Activated naive CD4-positive, alpha-beta T cell treated with anti-CD3 and anti-CD28 coated beads, Interleukin-2, amount 10 ng/mL, durations not matched to agents 7 days and 5 days (primary cell): ENCODE measurements at regions not wholly inside any gene's neighbourhood (a gene's known extent, or its start where the extent isn't known, plus 50 kb on each side); places are given as distances from the start of the nearest gene placed in this dataset.

Source experiments
- CTCF ChIA-PET: fragments of 350-600 bp; sonication (Branson Sonifier 250); formaldehyde crosslinking; loops from one replicate; lab custom pipeline; 2021; ENCODE audit warnings: antibody characterized with exemption; lab: Charles Lee
- DNase-seq: peaks from one replicate; pipeline ENCODE4 v3.0.0-alpha.2; 2020
- H3K27ac Mint-ChIP-seq: one replicate; pipeline ENCODE4 v1.8.0; 2021; ENCODE audit warnings: mild to moderate bottlenecking, moderate library complexity, mixed read lengths
- H3K27me3 Mint-ChIP-seq: one replicate; pipeline ENCODE4 v1.8.0; 2021; ENCODE audit warnings: mild to moderate bottlenecking, mixed read lengths
- H3K36me3 Mint-ChIP-seq: one replicate; pipeline ENCODE4 v1.8.0; 2021; ENCODE audit warnings: mixed read lengths
- H3K4me1 Mint-ChIP-seq: one replicate; pipeline ENCODE4 v1.8.0; 2021; ENCODE audit warnings: mixed read lengths
- H3K4me3 Mint-ChIP-seq: one replicate; pipeline ENCODE4 v1.8.0; 2021; ENCODE audit warnings: mild to moderate bottlenecking, moderate library complexity, mixed read lengths
- H3K9me3 Mint-ChIP-seq: one replicate; pipeline ENCODE4 v1.8.0; 2021; ENCODE audit warnings: mixed read lengths

DNA sequence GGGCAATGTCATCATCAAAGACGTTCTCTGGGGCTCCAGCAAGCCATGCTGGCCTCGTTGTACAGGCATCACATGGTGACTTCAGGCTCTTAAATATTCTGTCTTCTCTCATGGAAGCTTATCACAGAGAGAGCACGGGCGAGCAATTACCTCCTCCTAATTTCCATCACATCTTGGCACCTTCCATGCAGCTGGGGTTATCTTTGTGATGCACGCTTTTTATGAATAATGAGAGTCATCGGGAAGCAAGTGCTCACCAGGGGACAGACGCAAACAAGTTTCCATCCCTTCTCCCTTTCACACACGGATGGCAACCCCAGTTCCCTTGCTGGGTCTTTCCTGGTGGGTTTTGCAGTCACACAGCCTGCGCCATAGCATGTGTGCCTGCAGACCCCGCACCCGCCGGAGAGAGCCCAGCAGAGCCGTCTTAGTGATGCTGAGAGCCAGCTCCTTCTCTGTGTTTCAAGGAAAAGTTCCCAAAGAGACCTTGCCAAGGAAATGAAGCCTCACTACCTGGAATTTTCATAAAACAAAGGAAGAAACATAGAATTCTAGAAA lies 116.3 kb upstream of the AFDN start:
- Mint-ChIP-seq H3K4me3 (no peak overlapping the region), H3K9me3 (no peaks in the 10 kb centered on the region), H3K27ac (no peak overlapping the region), H3K4me1 (peaks cover 29% of the 10 kb centered on the region), H3K36me3 (no peaks in the 10 kb centered on the region), H3K27me3 (peaks cover 94% of the 10 kb centered on the region)
- no peak for DNase-seq
- CTCF ChIA-PET = no interaction called here

DNA sequence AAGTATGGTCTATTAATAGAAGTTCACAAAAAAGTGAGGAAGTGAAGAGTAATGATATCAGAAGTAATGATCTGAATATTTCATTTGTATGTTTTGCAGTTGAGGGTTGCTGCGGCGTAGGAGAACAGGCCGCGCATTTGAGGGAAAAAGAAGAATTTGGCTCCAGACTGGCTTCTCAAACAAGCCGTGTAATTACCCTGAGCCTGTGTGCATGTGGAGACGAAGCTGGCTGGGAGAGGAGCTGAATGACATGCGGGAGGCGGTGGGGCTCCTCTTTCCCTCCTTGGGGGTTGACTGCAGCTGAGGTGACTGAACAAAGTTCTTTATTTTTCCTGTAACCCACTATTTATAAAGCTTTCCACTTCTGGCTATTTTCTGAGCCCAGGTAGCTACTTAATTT lies 115.5 kb upstream of the AFDN start:
- H3K27me3 Mint-ChIP-seq = peaks cover 90% of the 10 kb centered on the region
- H3K9me3 Mint-ChIP-seq = no peaks in the 10 kb centered on the region
- H3K4me1 Mint-ChIP-seq = peaks cover 22% of the 10 kb centered on the region
- no peak overlapping the region for H3K4me3 Mint-ChIP-seq
- CTCF ChIA-PET = no interaction called here
- DNase-seq = no peak
- no peak overlapping the region for H3K27ac Mint-ChIP-seq
- no peaks in the 10 kb centered on the region for H3K36me3 Mint-ChIP-seq

DNA sequence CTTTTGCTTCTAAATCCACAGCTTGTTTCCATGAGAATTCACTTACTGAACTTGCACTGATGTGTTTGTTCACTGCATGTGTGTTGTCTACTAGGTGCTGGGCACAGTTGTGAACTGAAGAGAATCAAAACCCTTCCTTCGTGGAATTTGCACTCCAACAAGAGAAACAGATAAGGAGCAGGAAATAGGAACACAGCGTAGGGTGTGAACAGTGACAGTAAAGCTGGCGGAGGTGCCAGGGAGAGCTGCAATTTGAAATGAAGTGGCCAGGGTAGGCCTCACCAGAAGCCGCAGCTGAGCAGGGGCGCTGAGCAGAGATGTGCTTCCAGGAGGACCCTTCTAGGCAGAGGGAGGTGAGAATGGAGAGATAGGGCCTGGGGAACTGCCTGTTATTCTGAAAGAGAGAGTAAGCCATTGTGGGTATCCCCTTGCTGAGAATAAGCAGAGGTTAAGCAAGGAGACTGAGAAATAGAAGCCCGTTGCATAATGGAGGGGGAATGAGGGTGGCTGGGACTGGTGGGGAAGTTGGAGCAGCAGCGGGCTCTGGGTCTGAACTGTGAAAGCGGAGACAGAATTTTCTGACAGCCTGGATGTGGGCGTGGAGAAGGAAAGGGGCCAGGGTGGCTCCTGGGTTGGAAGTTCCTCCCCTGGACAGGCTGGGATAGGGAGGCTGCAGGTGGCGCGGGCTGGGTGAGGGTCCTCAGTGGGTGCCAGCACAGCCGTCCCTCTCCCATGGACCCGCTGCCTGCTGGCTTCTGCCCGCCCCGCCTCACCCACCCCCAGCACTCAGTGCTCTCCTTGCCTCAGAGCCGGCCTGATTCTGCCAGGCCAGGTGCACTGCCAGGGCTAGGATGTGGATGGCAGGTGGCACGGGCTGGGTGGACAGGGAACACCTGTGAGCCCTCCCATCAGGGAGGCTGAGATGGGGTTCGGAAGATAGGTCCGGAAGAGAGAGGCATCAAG lies 114.7 kb upstream of the AFDN start:
- DNase-seq = no peak
- H3K9me3 Mint-ChIP-seq = no peaks in the 10 kb centered on the region
- H3K27me3 Mint-ChIP-seq = peaks cover 88% of the 10 kb centered on the region
- CTCF ChIA-PET = no interaction called here
- no peak overlapping the region for H3K27ac Mint-ChIP-seq
- peaks cover 13% of the 10 kb centered on the region for H3K4me1 Mint-ChIP-seq
- no peaks in the 10 kb centered on the region for H3K36me3 Mint-ChIP-seq
- no peak overlapping the region for H3K4me3 Mint-ChIP-seq

DNA sequence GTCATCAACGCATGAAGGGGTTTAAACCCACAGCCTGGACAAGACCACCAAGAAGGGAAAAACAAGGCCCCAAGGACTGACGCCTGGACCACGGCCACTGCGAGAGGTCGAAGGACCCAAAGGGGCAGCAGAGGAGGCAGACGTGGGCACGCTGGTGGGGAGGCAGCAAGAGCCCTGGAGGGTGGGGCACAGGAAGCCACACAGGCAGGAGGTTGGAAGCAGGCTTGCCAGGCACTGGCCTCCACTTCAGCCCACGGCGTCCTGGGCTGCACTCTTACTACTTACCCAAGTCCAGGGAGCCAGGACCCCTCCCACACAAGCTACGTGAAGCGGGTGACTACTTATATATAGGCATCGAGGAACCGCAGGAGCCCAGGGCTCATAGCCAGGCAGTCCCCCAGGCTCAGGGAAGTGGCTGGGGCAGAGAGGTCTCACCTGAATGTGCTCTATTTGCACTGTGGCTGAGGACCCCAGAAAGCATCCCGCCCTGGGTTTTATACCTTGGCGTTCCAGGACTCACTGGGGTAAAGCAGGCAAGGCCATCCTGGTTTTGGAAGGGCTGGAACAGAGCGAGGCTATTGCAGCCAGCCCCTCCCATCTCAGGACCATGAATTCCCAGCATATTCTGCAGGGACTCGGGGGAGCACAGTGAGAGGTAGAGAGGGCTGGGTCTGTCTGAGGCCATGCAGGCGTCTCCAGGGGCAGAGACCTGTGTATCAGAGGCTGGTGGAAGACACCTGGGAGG lies 113.8 kb upstream of the AFDN start:
- Mint-ChIP-seq H3K4me1 (peaks cover 10% of the 10 kb centered on the region), H3K36me3 (no peaks in the 10 kb centered on the region), H3K27me3 (peaks cover 88% of the 10 kb centered on the region), H3K27ac (no peak overlapping the region), H3K9me3 (no peaks in the 10 kb centered on the region), H3K4me3 (no peak overlapping the region)
- CTCF ChIA-PET = no interaction called here
- DNase-seq = no peak

DNA sequence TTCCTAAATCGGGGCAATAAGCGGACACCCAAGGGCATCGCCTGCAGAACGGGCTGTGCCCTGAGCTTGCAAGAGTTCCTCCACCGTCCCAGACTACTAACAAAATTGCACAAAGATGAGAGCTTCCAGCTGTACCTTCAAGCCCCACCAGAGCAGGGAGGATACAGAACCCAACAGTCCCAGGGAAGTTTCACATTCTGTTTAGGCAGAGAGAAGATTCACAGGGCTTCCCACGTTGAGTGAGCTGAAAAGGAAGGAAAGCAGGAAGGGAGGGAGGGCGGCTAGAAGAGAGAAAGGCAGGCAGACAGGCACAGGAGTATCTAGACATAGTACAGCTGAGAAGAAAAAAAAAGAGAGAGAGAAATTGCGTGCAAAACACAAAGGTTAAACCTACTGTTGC lies 112.6 kb upstream of the AFDN start:
- H3K36me3 Mint-ChIP-seq = no peaks in the 10 kb centered on the region
- no peak overlapping the region for H3K4me3 Mint-ChIP-seq
- H3K4me1 Mint-ChIP-seq = peaks cover 3% of the 10 kb centered on the region
- H3K27me3 Mint-ChIP-seq = peaks cover 85% of the 10 kb centered on the region
- no peak overlapping the region for H3K27ac Mint-ChIP-seq
- CTCF ChIA-PET = interaction anchor here (0.9 kb wide), 1 partner anchor 129 kb away, joined by 3 read pairs; no protein-coding TSS in a partner anchor
- no peaks in the 10 kb centered on the region for H3K9me3 Mint-ChIP-seq
- no peak for DNase-seq

DNA sequence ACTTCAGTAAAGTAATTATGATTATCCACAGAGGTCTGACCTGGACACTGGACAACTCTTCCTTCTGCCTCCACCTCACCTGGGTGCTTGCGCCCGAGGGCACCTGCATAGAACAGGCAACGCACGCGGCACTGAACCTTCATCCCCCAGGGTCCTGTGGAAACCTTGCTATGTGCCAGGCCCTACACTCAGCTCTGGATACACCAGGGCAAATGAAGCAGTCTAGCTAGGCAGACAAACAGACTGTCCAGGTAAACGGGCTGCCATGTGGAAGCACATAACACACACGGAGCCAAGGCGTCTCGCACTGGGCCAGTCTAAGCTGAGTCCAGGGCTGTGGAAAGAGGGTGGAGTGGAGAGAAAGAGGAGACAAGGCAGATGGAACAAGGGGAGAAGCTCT lies 109.3 kb upstream of the AFDN start:
- H3K4me3 Mint-ChIP-seq = no peak overlapping the region
- H3K36me3 Mint-ChIP-seq = no peaks in the 10 kb centered on the region
- H3K27ac Mint-ChIP-seq = no peak overlapping the region
- H3K27me3 Mint-ChIP-seq = peaks cover 81% of the 10 kb centered on the region
- H3K9me3 Mint-ChIP-seq = no peaks in the 10 kb centered on the region
- H3K4me1 Mint-ChIP-seq = no peaks in the 10 kb centered on the region
- CTCF ChIA-PET = no interaction called here
- no peak for DNase-seq

DNA sequence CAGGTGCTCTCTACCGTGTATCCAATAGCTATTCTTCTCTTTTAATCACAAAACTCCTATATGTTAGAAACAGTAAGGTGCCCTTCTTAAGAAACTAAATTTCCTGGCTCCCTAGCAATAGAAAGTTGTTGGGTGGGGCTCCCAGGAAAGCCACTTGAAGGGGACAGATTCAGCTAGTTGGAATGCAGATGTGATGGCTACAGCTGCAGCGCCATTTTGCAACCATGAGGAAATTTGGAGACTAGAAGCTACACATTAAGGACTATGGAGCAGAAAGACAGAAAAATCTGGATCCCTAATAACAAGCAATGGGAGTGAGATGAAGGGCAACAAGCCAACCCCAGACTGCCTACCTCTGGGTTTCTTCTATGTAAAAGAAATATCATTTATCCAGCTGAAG lies 108.8 kb upstream of the AFDN start:
- Mint-ChIP-seq H3K36me3 (no peaks in the 10 kb centered on the region), H3K27ac (no peak overlapping the region), H3K9me3 (no peaks in the 10 kb centered on the region), H3K4me1 (no peaks in the 10 kb centered on the region), H3K4me3 (no peak overlapping the region), H3K27me3 (peaks cover 81% of the 10 kb centered on the region)
- CTCF ChIA-PET = no interaction called here
- DNase-seq = no peak

DNA sequence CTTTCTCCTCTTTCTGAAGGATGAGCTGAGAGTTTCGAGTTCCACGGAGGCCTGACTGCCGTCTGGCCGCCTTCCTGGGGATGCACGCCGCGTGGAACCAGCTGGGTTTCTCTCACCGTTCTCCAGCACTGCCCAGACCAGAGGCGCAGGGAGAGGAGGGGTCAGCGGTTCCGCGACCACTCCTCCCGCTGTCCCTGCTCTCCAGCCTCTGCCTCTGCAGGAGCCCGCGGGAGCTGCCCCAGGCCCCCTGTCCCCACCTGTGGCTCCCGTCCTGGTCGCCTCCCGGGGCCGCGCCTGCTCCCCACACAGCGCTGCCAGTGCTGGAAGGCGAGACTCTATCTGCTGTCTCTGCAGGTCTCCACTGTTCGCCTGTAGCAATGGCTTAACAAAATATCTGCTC lies 106.8 kb upstream of the AFDN start:
- no peaks in the 10 kb centered on the region for H3K4me1 Mint-ChIP-seq
- H3K36me3 Mint-ChIP-seq = no peaks in the 10 kb centered on the region
- peaks cover 76% of the 10 kb centered on the region for H3K27me3 Mint-ChIP-seq
- H3K4me3 Mint-ChIP-seq = no peak overlapping the region
- CTCF ChIA-PET = no interaction called here
- no peaks in the 10 kb centered on the region for H3K9me3 Mint-ChIP-seq
- no peak for DNase-seq
- H3K27ac Mint-ChIP-seq = no peak overlapping the region

DNA sequence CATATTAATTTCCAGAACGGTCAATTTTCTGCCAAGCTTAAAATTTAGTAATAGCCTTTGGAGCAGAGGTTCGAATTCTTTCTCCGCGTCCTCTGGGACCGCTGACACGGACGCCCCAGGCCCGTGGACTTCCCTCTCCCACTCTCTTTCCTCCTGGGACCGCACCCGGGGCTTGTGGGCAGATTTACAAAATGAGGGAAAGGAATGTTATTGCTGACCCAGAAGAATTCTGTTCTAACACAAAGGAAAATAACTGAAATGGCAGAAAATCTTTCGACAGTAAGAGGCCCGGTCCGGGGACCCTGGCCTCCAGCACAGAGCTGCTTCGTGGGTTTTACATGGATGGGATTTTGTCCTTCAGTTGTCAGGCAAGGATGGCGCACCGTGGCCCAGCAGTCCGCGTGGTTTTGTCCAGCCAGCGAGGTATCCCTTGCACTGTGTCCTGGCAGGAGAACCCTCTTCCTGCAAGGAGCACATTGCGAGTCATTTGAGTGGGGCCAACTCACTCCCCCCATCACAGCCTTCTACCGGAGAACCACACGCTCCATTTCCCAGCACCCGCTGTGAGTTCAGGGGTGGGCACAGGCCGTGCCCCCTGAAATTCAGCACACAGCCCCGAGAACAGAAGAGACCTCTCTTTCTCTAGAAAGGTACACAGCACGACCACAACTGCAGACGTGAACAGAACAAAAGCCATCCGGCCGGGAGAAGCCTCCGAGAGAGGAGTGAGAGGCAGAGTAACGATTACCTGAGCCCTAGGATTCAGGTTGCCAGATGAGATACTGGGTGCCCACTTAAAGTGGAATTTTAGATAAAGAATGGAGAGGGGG lies 106.0 kb upstream of the AFDN start:
- Mint-ChIP-seq H3K27ac (no peak overlapping the region), H3K27me3 (peaks cover 72% of the 10 kb centered on the region), H3K4me1 (no peaks in the 10 kb centered on the region), H3K4me3 (no peak overlapping the region), H3K9me3 (no peaks in the 10 kb centered on the region), H3K36me3 (peaks cover 1% of the 10 kb centered on the region)
- CTCF ChIA-PET = no interaction called here
- DNase-seq = no peak

DNA sequence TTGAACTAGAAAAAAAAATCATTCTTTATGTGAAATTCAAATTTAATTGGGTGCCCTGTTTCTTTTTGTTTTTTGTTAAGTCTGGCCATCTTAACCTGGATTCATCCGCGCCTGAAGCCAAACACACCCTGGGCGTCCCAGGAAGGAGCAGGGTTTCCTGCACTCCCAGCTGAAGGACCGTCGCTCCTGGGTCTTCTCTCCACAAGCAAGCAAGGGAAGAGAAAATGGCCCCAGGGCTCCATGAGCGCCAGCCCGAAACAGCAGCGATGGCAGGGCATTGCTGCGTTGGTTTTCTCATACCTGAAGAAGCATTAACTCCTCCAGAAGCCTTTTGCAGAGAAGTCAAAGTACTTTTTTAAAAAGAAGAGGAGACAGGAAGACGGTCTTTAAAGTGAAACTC lies 105.4 kb upstream of the AFDN start:
- H3K27me3 Mint-ChIP-seq = peaks cover 78% of the 10 kb centered on the region

DNA sequence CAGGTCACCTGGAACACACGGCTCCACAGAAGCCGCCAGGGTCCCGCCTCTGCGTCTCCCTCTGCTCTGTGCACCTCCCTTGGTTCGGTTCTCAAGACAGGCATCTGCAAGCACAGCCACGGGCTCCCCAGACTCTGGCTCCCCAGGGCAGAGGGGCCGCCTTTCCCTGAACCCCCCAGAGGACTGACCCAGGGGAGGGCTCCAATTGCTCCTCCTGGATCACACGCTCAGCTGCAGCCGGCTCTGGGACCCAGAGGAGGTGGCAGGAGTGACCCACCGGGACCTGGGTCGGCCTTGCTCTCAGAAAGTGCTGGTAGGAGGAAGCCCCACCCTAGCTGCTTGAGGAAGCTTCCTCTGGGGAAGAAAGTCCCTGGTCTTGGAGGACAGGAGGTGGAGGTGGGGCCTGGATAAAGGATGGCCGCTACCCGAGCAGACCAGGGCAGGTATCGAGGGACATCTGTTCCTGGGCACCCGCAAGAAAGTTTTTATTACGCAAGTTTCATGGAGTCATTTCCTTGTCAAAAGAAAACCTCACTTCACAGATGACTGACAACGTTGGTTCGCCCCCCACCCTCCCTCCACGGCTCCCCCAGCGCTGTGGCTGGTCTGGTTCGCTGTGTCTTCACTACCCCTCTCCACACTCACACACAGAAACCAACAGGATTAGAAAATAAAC lies 103.9 kb upstream of the AFDN start:
- Mint-ChIP-seq H3K4me1 (no peaks in the 10 kb centered on the region), H3K27ac (no peak overlapping the region), H3K4me3 (no peak overlapping the region), H3K27me3 (peaks cover 76% of the 10 kb centered on the region), H3K9me3 (no peaks in the 10 kb centered on the region), H3K36me3 (peaks cover 1% of the 10 kb centered on the region)
- no peak for DNase-seq
- CTCF ChIA-PET = no interaction called here

More for the DNA sequence above, 105.4 kb upstream of the AFDN start:
- H3K9me3 Mint-ChIP-seq = no peaks in the 10 kb centered on the region
- no peak overlapping the region for H3K4me3 Mint-ChIP-seq
- CTCF ChIA-PET = no interaction called here
- peaks cover 1% of the 10 kb centered on the region for H3K36me3 Mint-ChIP-seq
- H3K27ac Mint-ChIP-seq = no peak overlapping the region
- no peak for DNase-seq
- H3K4me1 Mint-ChIP-seq = no peaks in the 10 kb centered on the region

DNA sequence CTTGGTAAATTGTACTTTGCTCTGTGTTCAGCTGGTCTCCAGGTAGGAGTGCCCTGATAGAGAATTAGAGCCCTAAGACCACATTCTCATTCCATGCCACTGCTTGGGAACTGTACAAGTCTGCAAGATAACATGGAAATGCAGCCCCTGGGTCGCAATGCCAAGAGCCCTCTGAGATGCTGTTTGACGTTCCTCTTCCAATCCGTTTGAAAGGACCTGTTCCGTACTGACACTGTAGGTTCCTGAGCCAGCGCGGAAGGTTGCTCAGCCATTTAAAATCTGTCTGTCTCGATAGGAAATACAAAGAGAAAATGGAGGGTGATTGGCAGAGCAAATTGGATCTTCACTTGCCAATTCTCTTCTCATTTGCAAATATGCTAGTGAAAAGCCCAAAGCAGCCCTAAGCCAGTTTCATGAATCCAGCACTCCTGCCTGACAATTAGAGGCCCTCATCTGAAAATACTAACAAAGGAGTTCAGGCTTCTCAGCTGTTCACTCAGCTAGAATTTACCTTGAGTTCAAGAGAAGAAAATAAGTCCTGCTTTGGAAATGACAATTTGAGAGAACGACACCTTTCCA lies 100.6 kb upstream of the AFDN start:
- Mint-ChIP-seq H3K9me3 (no peaks in the 10 kb centered on the region), H3K27ac (no peak overlapping the region), H3K27me3 (peaks cover 45% of the 10 kb centered on the region), H3K36me3 (peaks cover 1% of the 10 kb centered on the region), H3K4me3 (no peak overlapping the region), H3K4me1 (no peaks in the 10 kb centered on the region)
- CTCF ChIA-PET = no interaction called here
- no peak for DNase-seq

DNA sequence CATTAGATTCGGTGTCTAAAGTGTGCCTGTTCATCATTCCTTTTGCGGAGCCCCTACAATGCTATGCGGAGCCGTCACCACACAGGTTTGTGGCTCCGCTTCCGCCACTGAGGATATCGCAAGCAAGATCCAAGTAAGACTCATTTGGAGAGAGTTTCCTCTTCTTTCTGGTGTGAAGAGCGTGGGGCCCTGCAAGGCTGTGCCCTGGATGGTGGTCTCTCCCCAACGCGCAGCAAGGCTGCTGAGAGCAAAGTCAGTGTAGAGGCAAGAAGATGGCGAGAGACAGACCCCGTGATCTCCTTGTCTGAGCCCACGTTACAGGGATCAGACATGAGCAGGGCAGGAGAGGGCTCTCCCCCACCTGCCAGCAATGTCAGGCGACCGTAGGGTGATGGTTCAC lies 96.3 kb upstream of the AFDN start:
- DNase-seq = no peak
- no peaks in the 10 kb centered on the region for H3K4me1 Mint-ChIP-seq
- peaks cover 2% of the 10 kb centered on the region for H3K9me3 Mint-ChIP-seq
- H3K27me3 Mint-ChIP-seq = peaks cover 34% of the 10 kb centered on the region
- H3K36me3 Mint-ChIP-seq = no peaks in the 10 kb centered on the region
- CTCF ChIA-PET = no interaction called here
- no peak overlapping the region for H3K27ac Mint-ChIP-seq
- no peak overlapping the region for H3K4me3 Mint-ChIP-seq
